ENCODE measurements at regions not wholly inside any gene's neighbourhood (a gene's known extent, or its start where the extent isn't known, plus 50 kb on each side); places are given as distances from the start of the nearest gene placed in this dataset.

DNA sequence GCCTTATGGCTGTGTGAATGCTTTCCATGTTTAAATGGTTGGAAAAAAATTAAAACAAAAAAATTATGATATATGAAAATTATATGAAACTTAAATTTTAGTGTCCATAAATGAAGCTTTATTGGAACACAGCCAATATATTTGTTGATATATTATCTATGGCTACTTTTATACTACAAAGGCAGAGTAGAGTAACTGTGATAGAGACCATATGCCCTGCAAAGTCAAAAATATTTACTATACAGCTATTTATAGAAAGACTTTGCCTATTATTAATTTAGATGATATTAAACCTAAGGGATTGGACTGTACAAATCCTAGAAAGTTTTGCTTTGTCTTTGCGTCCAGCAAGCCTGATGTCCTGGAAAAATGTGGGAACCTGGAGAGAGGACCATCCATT, 518.3 kb upstream of the JAG1 start:
- DNase-seq (ENCODE audit: low read depth, low spot score) (no peak), ATAC-seq (no peak)
- ChIA-PET RAD21 (ENCODE audit: low non-redundant PET in 1 of 2, low total read pairs in 2 of 2, uncharacterized antibody in 2 of 2, unreplicated experiment in 2 of 2) (no interaction called here), POLR2A (no interaction called here), CTCF (no interaction called here)
- Histone ChIP-seq H3K4me3 (replicated peaks in 1 of 2; ENCODE audit: low read depth in 1 of 2, low read length in 2 of 2) (no peak overlapping the region), H3K79me2 (ENCODE audit: insufficient read depth, low read length) (no peaks in the 10 kb centered on the region), H3K27ac (ENCODE audit: low read depth, low read length) (no peak overlapping the region), H4K20me1 (ENCODE audit: insufficient read depth) (no peaks in the 10 kb centered on the region), H3K4me2 (ENCODE audit: low read length) (no peak overlapping the region), H3K36me3 (ENCODE audit: control insufficient read depth in 1 of 2, insufficient read depth in 2 of 2, low read length in 2 of 2) (no peaks in the 10 kb centered on the region), H3K27me3 (ENCODE audit: insufficient read depth, low read length) (no peaks in the 10 kb centered on the region), H3K9ac (ENCODE audit: low read length) (no peak overlapping the region), H3K9me3 (ENCODE audit: control insufficient read depth in 1 of 2, insufficient read depth in 1 of 2, low read depth in 1 of 2, low read length in 2 of 2) (no peaks in the 10 kb centered on the region), H2AFZ (ENCODE audit: low read depth, low read length, poor library complexity, severe bottlenecking) (no peak overlapping the region), H3K4me1 (ENCODE audit: control insufficient read depth in 1 of 2, insufficient read depth in 2 of 2, low read length in 2 of 2) (peaks cover 0 to 4% of the 10 kb centered on the region in 2 experiments; a peak in 1 of 4 replicates), H3K9me2 (ENCODE audit: insufficient read depth) (no peaks in the 10 kb centered on the region)
- no peak for TF ChIP-seq ELF1 (IDR thresholded peaks at IDR 0.05; ENCODE audit: borderline replicate concordance, low read depth)
- TF ChIP-seq, protein P1, sequence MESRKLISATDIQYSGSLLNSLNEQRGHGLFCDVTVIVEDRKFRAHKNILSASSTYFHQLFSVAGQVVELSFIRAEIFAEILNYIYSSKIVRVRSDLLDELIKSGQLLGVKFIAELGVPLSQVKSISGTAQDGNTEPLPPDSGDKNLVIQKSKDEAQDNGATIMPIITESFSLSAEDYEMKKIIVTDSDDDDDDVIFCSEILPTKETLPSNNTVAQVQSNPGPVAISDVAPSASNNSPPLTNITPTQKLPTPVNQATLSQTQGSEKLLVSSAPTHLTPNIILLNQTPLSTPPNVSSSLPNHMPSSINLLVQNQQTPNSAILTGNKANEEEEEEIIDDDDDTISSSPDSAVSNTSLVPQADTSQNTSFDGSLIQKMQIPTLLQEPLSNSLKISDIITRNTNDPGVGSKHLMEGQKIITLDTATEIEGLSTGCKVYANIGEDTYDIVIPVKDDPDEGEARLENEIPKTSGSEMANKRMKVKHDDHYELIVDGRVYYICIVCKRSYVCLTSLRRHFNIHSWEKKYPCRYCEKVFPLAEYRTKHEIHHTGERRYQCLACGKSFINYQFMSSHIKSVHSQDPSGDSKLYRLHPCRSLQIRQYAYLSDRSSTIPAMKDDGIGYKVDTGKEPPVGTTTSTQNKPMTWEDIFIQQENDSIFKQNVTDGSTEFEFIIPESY (IDR thresholded peaks at IDR 0.05; ENCODE audit: extremely low read depth, insufficient replicate concordance, low read length), result no peak
- TF ChIP-seq POLR2A (IDR thresholded peaks at IDR 0.05; ENCODE audit: borderline replicate concordance, extremely low read depth, insufficient read depth, insufficient read length), result no peak
- TF ChIP-seq YY1 (IDR thresholded peaks at IDR 0.05; ENCODE audit: extremely low read depth, insufficient replicate concordance, low read depth, low read length), result no peak
- no peak for TF ChIP-seq MAX (IDR thresholded peaks at IDR 0.05)
- no peak for TF ChIP-seq EZH2 (IDR thresholded peaks at IDR 0.05)
- no peak for TF ChIP-seq ZNF274 (IDR thresholded peaks at IDR 0.05; ENCODE audit: low read depth, low read length)
- no peak for TF ChIP-seq TCF7L2 (IDR thresholded peaks at IDR 0.05; ENCODE audit: borderline replicate concordance, extremely low read depth, insufficient read depth, insufficient read length)
- TF ChIP-seq JUND (IDR thresholded peaks at IDR 0.05), result no peak
- no peak for TF ChIP-seq EGR1 (IDR thresholded peaks at IDR 0.05; ENCODE audit: low read depth)
- TF ChIP-seq SIN3A (IDR thresholded peaks at IDR 0.05; ENCODE audit: low read depth), result no peak
- TF ChIP-seq, protein P2, sequence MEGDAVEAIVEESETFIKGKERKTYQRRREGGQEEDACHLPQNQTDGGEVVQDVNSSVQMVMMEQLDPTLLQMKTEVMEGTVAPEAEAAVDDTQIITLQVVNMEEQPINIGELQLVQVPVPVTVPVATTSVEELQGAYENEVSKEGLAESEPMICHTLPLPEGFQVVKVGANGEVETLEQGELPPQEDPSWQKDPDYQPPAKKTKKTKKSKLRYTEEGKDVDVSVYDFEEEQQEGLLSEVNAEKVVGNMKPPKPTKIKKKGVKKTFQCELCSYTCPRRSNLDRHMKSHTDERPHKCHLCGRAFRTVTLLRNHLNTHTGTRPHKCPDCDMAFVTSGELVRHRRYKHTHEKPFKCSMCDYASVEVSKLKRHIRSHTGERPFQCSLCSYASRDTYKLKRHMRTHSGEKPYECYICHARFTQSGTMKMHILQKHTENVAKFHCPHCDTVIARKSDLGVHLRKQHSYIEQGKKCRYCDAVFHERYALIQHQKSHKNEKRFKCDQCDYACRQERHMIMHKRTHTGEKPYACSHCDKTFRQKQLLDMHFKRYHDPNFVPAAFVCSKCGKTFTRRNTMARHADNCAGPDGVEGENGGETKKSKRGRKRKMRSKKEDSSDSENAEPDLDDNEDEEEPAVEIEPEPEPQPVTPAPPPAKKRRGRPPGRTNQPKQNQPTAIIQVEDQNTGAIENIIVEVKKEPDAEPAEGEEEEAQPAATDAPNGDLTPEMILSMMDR (IDR thresholded peaks at IDR 0.05 in 2 of 3, conservative IDR thresholded peaks at IDR 0.05 in 1 of 3; ENCODE audit: borderline replicate concordance in 1 of 3, insufficient read depth in 1 of 3, low read depth in 2 of 3, low read length in 2 of 3), result no peak
- no peak for TF ChIP-seq EZH2phosphoT487 (IDR thresholded peaks at IDR 0.05; ENCODE audit: borderline replicate concordance)
- TF ChIP-seq CEBPB (IDR thresholded peaks at IDR 0.05; ENCODE audit: low read depth), result no peak
- TF ChIP-seq SP1 (IDR thresholded peaks at IDR 0.05; ENCODE audit: low read depth), result no peak
- TF ChIP-seq ATF3 (IDR thresholded peaks at IDR 0.05), result no peak
- TF ChIP-seq FOSL1 (IDR thresholded peaks at IDR 0.05; ENCODE audit: low read depth), result no peak
- TF ChIP-seq, protein P3, sequence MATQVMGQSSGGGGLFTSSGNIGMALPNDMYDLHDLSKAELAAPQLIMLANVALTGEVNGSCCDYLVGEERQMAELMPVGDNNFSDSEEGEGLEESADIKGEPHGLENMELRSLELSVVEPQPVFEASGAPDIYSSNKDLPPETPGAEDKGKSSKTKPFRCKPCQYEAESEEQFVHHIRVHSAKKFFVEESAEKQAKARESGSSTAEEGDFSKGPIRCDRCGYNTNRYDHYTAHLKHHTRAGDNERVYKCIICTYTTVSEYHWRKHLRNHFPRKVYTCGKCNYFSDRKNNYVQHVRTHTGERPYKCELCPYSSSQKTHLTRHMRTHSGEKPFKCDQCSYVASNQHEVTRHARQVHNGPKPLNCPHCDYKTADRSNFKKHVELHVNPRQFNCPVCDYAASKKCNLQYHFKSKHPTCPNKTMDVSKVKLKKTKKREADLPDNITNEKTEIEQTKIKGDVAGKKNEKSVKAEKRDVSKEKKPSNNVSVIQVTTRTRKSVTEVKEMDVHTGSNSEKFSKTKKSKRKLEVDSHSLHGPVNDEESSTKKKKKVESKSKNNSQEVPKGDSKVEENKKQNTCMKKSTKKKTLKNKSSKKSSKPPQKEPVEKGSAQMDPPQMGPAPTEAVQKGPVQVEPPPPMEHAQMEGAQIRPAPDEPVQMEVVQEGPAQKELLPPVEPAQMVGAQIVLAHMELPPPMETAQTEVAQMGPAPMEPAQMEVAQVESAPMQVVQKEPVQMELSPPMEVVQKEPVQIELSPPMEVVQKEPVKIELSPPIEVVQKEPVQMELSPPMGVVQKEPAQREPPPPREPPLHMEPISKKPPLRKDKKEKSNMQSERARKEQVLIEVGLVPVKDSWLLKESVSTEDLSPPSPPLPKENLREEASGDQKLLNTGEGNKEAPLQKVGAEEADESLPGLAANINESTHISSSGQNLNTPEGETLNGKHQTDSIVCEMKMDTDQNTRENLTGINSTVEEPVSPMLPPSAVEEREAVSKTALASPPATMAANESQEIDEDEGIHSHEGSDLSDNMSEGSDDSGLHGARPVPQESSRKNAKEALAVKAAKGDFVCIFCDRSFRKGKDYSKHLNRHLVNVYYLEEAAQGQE (IDR thresholded peaks at IDR 0.05; ENCODE audit: low read depth), result no peak
- intact Hi-C loops (cut with micrococcal nuclease), result no loop called here
- no TSS peak for BruUV-seq (replicated peaks)
